ENCODE measurements at regions not wholly inside any gene's neighbourhood (a gene's known extent, or its start where the extent isn't known, plus 50 kb on each side); places are given as distances from the start of the nearest gene placed in this dataset.

- TF ChIP-seq CTCF (IDR thresholded peaks at IDR 0.05): no peak
- no peak for TF ChIP-seq SIN3A (IDR thresholded peaks at IDR 0.05; ENCODE audit: borderline replicate concordance, insufficient read depth, low read depth, low read length)
- no peak for TF ChIP-seq POLR2AphosphoS5 (IDR thresholded peaks at IDR 0.05; ENCODE audit: low read depth, low read length)
- no peak for TF ChIP-seq REST (IDR thresholded peaks at IDR 0.05; ENCODE audit: insufficient read depth in 1 of 2, low read depth in 2 of 2, low read length in 1 of 2)
These were observed 140.2 kb upstream of the RUNX1 start for GRCh38 chr21:35189077-35189863.
